ENCODE measurements at regions not wholly inside any gene's neighbourhood (a gene's known extent, or its start where the extent isn't known, plus 50 kb on each side); places are given as distances from the start of the nearest gene placed in this dataset.

GRCh38 chr5:20617841-20618240, 629.8 kb upstream of the CDH18 start:
- Histone ChIP-seq H3K79me2 (ENCODE audit: insufficient read depth) (no peaks in the 10 kb centered on the region), H3K4me2 (ENCODE audit: unreplicated experiment) (no peak overlapping the region), H3K27ac (no peak overlapping the region), H3K9me3 (ENCODE audit: low read depth) (no peaks in the 10 kb centered on the region), H3K27me3 (replicated peaks; ENCODE audit: insufficient read depth) (no peaks in the 10 kb centered on the region), H4K20me1 (ENCODE audit: insufficient read depth) (no peaks in the 10 kb centered on the region), H3K36me3 (ENCODE audit: low read depth) (no peaks in the 10 kb centered on the region), H2AFZ (no peak overlapping the region), H3K9ac (no peak overlapping the region), H3K4me3 (no peak overlapping the region), H3F3A (ENCODE audit: insufficient read depth) (no peaks in the 10 kb centered on the region), H3K4me1 (ENCODE audit: insufficient read depth) (no peaks in the 10 kb centered on the region), H3K9me2 (ENCODE audit: insufficient read depth) (no peaks in the 10 kb centered on the region)
- 24% methylated on average over 3 of the region's 3 CpGs for WGBS, 2 experiments (ENCODE audit: low coverage in 1 of 2, low lambda C conversion rate in 2 of 2, missing lambda C conversion rate in 2 of 2)
- TF ChIP-seq EZH2phosphoT487 (IDR thresholded peaks at IDR 0.05; ENCODE audit: insufficient read depth, low read depth): no peak
- no peak for TF ChIP-seq EZH2 (IDR thresholded peaks at IDR 0.05; ENCODE audit: insufficient read depth, poor library complexity, severe bottlenecking)
- no peak for DNase-seq
- in situ Hi-C loops (cut with MboI): no loop called here

DNA sequence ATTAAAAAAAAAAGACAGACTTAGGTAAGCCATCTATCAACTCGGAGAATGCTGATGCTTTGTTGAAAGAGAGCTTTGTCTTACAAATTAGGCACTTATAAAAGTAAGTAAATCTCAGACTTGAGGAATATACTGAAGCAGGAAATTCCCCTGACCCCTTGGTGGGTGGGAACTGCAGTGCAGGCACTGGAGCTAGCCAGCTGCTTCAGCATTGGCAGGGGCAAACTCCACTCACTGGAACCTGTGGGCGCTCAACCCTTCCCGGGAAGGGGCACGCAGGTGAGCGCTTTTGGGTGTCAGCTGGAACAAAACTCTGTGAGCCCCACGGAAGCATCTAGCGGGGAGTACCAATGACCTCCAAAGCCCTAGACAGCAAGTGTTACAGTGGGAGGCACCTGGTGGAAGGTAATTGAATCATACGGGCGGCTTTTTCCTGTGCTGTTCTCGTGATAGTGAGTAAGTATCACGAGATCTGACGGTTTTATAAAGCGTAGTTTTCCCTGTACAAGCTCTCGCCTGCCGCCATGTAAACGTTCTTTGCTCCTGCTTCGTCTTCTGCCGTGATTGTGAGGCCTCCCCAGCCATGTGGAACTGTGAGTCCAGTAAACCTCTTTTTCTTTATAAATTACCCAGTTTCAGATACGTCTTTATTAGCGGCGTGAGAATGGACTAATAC, 628.0 kb upstream of the CDH18 start:
- TF ChIP-seq EZH2phosphoT487 (IDR thresholded peaks at IDR 0.05; ENCODE audit: insufficient read depth, low read depth) (no peak), EZH2 (IDR thresholded peaks at IDR 0.05; ENCODE audit: insufficient read depth, poor library complexity, severe bottlenecking) (no peak)
- in situ Hi-C loops (cut with MboI): no loop called here

GRCh38 chr5:20611620-20612019, 623.6 kb upstream of the CDH18 start:
- Histone ChIP-seq H3K9ac (no peak overlapping the region), H3K4me3 (no peak overlapping the region), H3K79me2 (ENCODE audit: insufficient read depth) (no peaks in the 10 kb centered on the region), H3K27ac (no peak overlapping the region), H3K36me3 (ENCODE audit: low read depth) (no peaks in the 10 kb centered on the region), H3F3A (ENCODE audit: insufficient read depth) (no peaks in the 10 kb centered on the region), H3K9me2 (ENCODE audit: insufficient read depth) (no peaks in the 10 kb centered on the region), H3K4me1 (ENCODE audit: insufficient read depth) (no peaks in the 10 kb centered on the region), H4K20me1 (ENCODE audit: insufficient read depth) (no peaks in the 10 kb centered on the region), H3K9me3 (ENCODE audit: low read depth) (no peaks in the 10 kb centered on the region), H3K27me3 (replicated peaks; ENCODE audit: insufficient read depth) (no peaks in the 10 kb centered on the region), H3K4me2 (ENCODE audit: unreplicated experiment) (no peak overlapping the region), H2AFZ (no peak overlapping the region)
- WGBS, 2 experiments (ENCODE audit: low coverage in 1 of 2, low lambda C conversion rate in 2 of 2, missing lambda C conversion rate in 2 of 2): 30 to 40% methylated on average over 6 of the region's 6 CpGs
- no peak for DNase-seq
- TF ChIP-seq EZH2 (IDR thresholded peaks at IDR 0.05; ENCODE audit: insufficient read depth, poor library complexity, severe bottlenecking) (no peak), EZH2phosphoT487 (IDR thresholded peaks at IDR 0.05; ENCODE audit: insufficient read depth, low read depth) (no peak)
- in situ Hi-C loops (cut with MboI): no loop called here

More for the DNA sequence above, 628.0 kb upstream of the CDH18 start:
- Histone ChIP-seq H3K36me3 (ENCODE audit: low read depth) (no peaks in the 10 kb centered on the region), H3K27ac (no peak overlapping the region), H3K27me3 (replicated peaks; ENCODE audit: insufficient read depth) (no peaks in the 10 kb centered on the region), H3K4me1 (ENCODE audit: insufficient read depth) (no peaks in the 10 kb centered on the region), H3K4me2 (ENCODE audit: unreplicated experiment) (no peak overlapping the region), H4K20me1 (ENCODE audit: insufficient read depth) (no peaks in the 10 kb centered on the region), H3K9ac (no peak overlapping the region), H3K9me2 (ENCODE audit: insufficient read depth) (no peaks in the 10 kb centered on the region), H3F3A (ENCODE audit: insufficient read depth) (no peaks in the 10 kb centered on the region), H3K4me3 (no peak overlapping the region), H3K9me3 (ENCODE audit: low read depth) (no peaks in the 10 kb centered on the region), H2AFZ (no peak overlapping the region), H3K79me2 (ENCODE audit: insufficient read depth) (no peaks in the 10 kb centered on the region)
- 56 to 57% methylated on average over 21 of the region's 21 CpGs for WGBS, 2 experiments (ENCODE audit: low coverage in 1 of 2, low lambda C conversion rate in 2 of 2, missing lambda C conversion rate in 2 of 2)
- no peak for DNase-seq

DNA sequence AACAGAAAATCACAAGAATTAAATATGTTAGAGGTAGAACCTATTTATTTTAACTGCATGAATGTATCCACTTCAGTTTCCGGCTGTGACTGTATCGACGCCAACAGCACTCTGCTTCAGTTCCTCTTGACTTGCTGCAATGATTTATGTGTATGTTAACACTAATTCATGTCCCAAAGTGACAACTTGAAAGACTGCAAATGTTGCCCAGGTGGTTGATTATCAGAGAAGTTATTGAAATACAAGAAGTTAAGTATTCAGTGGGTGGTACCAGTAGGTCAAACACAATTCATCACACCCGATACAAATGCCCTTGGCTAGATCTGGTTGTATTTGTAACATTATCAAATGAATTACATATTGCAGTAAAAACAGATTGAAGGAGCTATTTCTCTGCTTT, 622.7 kb upstream of the CDH18 start:
- in situ Hi-C loops (cut with MboI): no loop called here
- no peak overlapping the region for H3K4me2 ChIP-seq (ENCODE audit: unreplicated experiment)
- TF ChIP-seq EZH2 (IDR thresholded peaks at IDR 0.05; ENCODE audit: insufficient read depth, poor library complexity, severe bottlenecking): no peak
- no peak for TF ChIP-seq EZH2phosphoT487 (IDR thresholded peaks at IDR 0.05; ENCODE audit: insufficient read depth, low read depth)
- H3F3A ChIP-seq (ENCODE audit: insufficient read depth): no peaks in the 10 kb centered on the region
- no peaks in the 10 kb centered on the region for H4K20me1 ChIP-seq (ENCODE audit: insufficient read depth)
- no peaks in the 10 kb centered on the region for H3K79me2 ChIP-seq (ENCODE audit: insufficient read depth)
- no peaks in the 10 kb centered on the region for H3K4me1 ChIP-seq (ENCODE audit: insufficient read depth)
- 12 to 13% methylated on average over 4 of the region's 4 CpGs for WGBS, 2 experiments (ENCODE audit: low coverage in 1 of 2, low lambda C conversion rate in 2 of 2, missing lambda C conversion rate in 2 of 2)
- no peaks in the 10 kb centered on the region for H3K9me3 ChIP-seq (ENCODE audit: low read depth)
- H3K9me2 ChIP-seq (ENCODE audit: insufficient read depth): no peaks in the 10 kb centered on the region
- H3K36me3 ChIP-seq (ENCODE audit: low read depth): no peaks in the 10 kb centered on the region
- H3K27me3 ChIP-seq (replicated peaks; ENCODE audit: insufficient read depth): no peaks in the 10 kb centered on the region
- H2AFZ ChIP-seq: no peak overlapping the region
- no peak overlapping the region for H3K4me3 ChIP-seq
- no peak overlapping the region for H3K9ac ChIP-seq
- H3K27ac ChIP-seq: no peak overlapping the region
- DNase-seq: no peak
